ENCODE measurements at regions not wholly inside any gene's neighbourhood (a gene's known extent, or its start where the extent isn't known, plus 50 kb on each side); places are given as distances from the start of the nearest gene placed in this dataset.

GRCh38 chr10:111989136-111989911 lies 194.2 kb downstream of the GPAM start:
- DNase-seq (ENCODE audit: low spot score), result no peak
- in situ Hi-C loops (cut with MboI; ENCODE audit: low sequenced_read_pairs, unreplicated experiment), result no loop called here

DNA sequence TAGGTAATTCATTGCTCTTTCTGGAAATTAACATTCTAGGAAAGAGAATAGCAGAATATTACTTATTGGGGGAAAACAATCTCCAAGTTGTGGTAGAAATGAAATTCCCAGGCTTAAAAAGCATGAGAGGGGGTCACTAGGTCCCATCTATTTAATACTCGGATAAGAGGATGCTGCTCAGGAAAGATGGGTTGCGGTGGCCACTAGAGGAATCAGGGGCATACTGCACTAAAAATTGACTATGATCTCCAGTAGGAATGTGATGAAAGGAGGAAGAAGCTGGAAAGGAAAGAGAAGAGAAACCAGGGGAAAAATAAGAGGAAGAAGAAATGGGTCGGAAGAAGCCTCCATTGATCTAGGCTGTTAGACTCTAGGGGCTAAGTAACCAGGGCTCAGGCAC lies 192.8 kb downstream of the GPAM start:
- TF ChIP-seq, protein P1, sequence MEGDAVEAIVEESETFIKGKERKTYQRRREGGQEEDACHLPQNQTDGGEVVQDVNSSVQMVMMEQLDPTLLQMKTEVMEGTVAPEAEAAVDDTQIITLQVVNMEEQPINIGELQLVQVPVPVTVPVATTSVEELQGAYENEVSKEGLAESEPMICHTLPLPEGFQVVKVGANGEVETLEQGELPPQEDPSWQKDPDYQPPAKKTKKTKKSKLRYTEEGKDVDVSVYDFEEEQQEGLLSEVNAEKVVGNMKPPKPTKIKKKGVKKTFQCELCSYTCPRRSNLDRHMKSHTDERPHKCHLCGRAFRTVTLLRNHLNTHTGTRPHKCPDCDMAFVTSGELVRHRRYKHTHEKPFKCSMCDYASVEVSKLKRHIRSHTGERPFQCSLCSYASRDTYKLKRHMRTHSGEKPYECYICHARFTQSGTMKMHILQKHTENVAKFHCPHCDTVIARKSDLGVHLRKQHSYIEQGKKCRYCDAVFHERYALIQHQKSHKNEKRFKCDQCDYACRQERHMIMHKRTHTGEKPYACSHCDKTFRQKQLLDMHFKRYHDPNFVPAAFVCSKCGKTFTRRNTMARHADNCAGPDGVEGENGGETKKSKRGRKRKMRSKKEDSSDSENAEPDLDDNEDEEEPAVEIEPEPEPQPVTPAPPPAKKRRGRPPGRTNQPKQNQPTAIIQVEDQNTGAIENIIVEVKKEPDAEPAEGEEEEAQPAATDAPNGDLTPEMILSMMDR (IDR thresholded peaks at IDR 0.05; ENCODE audit: borderline replicate concordance, control extremely low read depth, extremely low read depth, insufficient read depth, missing control alignments), result no peak
- in situ Hi-C loops (cut with MboI; ENCODE audit: low sequenced_read_pairs, unreplicated experiment), result no loop called here
- no peak for DNase-seq (ENCODE audit: low spot score)

More at GRCh38 chr10:111989136-111989911, 194.2 kb downstream of the GPAM start:
- TF ChIP-seq, protein P1 (IDR thresholded peaks at IDR 0.05; ENCODE audit: borderline replicate concordance, control extremely low read depth, extremely low read depth, insufficient read depth, missing control alignments), result no peak

DNA sequence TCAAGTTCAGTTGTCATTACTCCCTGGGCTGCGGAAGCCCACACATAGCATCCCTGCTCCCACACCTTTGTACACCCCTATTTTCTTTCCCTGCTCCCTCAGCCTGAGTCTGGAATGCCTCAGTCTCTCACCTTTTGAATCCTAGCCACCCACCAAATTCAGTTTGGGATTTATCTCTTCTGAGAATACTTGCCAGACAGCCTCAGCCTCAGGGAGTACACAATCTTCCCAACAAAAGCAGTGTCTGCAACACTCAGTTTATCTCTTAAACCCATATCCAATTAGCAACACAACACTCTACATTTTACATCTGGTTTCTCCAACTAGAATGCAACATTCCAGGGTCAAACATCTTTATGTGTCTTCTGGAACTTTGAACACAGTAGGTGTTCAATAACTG lies 190.2 kb downstream of the GPAM start:
- TF ChIP-seq, protein P1 (IDR thresholded peaks at IDR 0.05; ENCODE audit: borderline replicate concordance, control extremely low read depth, extremely low read depth, insufficient read depth, missing control alignments), result no peak
- in situ Hi-C loops (cut with MboI; ENCODE audit: low sequenced_read_pairs, unreplicated experiment), result no loop called here
- DNase-seq (ENCODE audit: low spot score), result no peak

DNA sequence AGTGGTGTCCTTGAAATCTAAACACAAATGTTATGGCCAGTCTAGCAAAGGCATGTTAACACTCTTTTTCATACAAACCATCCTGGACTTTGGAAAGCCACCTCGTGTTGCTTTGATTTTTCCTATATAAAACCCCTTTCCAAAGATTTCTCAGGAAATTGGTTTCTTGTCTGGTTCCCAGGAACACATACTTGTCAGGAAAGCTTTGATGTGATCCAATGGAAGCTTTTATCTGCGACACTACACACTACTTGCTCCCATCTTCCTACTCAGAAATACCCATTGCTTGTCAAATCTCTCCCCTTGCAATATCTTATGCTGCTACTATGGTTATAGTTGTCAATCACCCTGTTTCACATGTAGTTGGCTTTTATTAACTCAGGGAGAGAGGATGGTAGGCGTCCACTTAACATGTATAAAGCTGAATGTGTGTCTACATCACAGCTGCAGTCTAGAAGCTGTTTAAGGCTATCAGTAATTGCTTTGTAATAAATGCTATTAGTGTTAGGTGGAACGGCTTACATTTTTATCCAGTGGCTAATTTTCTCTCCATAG lies 189.6 kb downstream of the GPAM start:
- in situ Hi-C loops (cut with MboI; ENCODE audit: low sequenced_read_pairs, unreplicated experiment), result no loop called here
- no peak for DNase-seq (ENCODE audit: low spot score)
- TF ChIP-seq, protein P1 (IDR thresholded peaks at IDR 0.05; ENCODE audit: borderline replicate concordance, control extremely low read depth, extremely low read depth, insufficient read depth, missing control alignments), result no peak

- peak; percentile 21 for DNase-seq (ENCODE audit: low spot score)
- TF ChIP-seq, protein P1 (IDR thresholded peaks at IDR 0.05; ENCODE audit: borderline replicate concordance, control extremely low read depth, extremely low read depth, insufficient read depth, missing control alignments), result no peak
- in situ Hi-C loops (cut with MboI; ENCODE audit: low sequenced_read_pairs, unreplicated experiment), result no loop called here
These were observed 187.5 kb downstream of the GPAM start for GRCh38 chr10:111996103-111996502.

- TF ChIP-seq, protein P1 (IDR thresholded peaks at IDR 0.05; ENCODE audit: borderline replicate concordance, control extremely low read depth, extremely low read depth, insufficient read depth, missing control alignments), result no peak
- in situ Hi-C loops (cut with MboI; ENCODE audit: low sequenced_read_pairs, unreplicated experiment), result no loop called here
- DNase-seq (ENCODE audit: low spot score), result no peak
These were observed 184.8 kb downstream of the GPAM start for GRCh38 chr10:111998728-111999127.

All from GM13976 (cell line).